HG03521 (cell line): ENCODE measurements at regions not wholly inside any gene's neighbourhood (a gene's known extent, or its start where the extent isn't known, plus 50 kb on each side); places are given as distances from the start of the nearest gene placed in this dataset.

Experiments
- ATAC-seq: cut with Tn5 transposase; IDR thresholded peaks from one replicate; pipeline ENCODE4 v1.9.1; 2021; ENCODE audit warnings: mild to moderate bottlenecking, moderate library complexity; ENCODE audit not compliant: unreplicated experiment

DNA sequence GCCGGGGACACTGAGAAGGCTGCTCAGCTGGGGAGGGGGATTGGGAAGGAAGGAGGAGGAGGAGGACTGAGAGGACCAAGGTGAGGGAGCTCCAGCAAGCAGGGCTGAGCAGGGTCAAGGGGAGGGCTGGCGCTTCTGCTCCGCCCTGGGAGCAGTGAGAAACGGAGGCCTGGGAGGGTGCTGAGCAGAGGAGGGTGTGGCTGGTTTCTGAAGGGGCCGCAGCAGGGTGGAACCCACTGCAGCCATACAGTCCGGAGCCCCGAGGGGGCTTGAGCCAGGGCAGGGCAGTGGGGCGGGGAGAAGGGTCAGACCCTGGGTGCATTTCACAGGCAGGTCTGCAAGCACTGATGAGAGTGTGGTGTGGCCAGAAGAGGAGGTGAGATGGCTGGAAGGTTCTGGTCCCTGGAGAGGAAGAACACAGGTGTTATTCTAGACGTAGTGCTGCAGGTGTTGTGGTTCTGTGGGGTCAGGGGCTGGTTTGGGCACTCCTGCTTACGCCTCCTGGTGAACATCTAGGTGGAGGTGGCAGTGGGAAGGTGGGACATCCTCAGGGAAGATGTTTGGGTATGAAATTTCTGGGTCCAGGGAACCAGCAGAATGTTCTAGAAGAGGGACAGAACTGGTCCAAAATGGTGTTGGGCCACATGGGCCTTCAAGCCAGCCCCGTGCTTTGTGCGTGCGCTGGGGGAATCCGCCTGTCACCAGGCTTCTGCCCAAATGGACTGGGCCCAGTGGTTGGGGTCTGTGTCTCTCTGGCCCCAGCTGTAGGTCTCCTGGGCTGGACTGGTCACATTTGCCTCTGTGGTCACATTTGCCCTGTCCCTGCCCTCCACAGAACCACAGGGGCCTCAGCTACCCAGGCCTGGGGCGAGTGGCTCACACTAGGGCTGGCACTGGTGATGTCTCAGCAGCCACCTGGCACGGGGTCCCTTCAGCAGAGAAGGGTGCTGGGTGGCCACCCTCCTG is 714.7 kb downstream of the BRD1 start:
- ATAC-seq, result no peak

DNA sequence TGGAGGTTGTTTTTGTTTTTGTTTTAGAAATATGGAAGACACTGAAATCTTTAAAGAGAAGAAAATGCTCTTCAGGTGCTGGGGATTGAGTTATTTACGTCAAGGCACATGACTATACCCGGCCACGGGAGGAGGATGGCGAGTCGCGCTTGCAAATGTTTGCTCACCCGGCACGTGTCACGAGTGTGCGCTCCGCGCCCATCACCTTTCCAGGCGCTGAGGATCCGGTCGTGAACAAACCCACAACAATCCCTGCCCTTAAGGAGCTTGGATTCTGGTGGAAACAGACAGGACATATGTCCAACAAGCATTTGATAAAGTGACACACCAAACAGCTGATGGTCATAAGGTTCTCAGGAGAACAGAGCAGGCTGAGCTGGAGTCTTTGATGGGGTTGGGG is 715.5 kb downstream of the BRD1 start:
- no peak for ATAC-seq

DNA sequence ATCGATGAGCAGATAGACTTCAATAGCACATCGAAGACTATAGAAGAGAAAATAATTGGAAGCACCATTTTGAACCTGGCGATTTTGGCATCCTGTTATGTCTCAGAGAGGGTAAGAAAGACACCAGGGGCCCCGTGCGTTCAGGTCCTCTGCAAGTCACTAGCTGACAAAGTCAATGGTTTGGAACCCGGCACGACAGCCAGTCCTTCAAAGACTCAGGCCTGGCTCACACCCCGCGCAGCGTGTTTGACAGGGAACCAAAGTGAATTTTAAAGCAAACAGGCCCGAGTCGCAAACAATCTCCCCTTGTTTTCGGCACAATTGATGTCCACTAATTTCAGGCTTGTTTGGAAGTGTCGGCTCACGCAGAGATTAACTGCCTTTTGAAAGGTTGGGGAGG is 716.6 kb downstream of the BRD1 start:
- ATAC-seq, result no peak

DNA sequence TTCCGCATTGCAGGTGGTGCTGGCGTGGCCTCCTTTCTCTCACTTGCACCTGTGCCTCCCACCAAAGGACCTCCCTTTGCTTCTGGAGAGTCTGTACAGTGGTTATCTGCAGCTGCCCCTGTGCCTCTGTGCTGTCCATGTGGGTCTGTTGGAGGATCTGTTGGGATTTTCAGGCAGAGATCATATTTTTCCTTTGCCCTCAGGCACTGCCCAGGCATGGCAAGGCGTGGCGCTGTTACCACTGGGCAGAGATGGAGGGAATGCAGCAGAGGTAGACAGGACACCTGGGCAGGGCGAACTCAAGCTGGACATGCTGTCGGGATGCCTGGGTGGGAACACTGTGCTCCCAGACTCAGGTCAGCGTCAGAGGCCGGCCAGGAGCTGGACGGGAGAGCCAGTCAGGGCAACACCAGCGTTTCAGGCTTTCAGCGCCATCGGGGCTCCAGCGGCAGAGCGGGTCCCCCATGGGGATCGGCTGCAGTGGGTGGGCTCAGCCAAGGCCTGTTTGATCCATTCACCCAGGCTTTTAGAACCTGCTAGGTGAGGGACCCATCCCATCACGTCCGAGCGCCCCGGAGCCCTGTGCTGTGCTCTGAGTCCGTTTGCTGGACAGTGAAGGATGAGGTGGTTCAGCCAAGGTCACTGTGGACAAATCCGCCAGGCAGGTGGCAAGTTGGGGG is 718.9 kb downstream of the BRD1 start:
- no peak for ATAC-seq

DNA sequence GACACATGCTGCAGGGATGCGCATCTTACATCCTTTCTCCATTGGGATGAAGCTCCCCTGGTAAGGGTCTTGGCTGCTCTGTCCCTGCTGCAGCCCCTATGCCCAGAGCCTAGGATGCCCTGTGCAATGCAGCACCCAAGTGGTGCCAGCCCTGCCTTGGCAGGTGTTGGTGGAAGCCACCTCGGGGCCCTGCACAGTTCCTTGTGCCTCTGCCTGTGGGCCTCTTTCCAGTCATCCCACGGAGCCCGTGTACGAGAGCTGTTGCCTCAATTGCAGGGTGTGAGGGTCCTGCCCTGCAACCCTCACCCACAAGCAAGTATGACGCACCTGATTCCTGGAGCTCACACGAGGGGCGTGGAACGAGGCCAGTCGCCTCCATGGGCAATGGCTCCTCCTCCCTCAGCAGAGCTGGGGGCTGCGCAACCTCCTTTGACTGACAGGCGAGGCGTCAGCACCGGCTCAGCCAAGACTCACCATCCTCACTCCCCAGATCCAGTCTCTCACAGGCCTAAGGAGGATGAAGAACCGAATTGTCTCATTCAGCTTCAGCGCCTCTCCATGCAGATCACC is 719.6 kb downstream of the BRD1 start:
- ATAC-seq, result no peak

DNA sequence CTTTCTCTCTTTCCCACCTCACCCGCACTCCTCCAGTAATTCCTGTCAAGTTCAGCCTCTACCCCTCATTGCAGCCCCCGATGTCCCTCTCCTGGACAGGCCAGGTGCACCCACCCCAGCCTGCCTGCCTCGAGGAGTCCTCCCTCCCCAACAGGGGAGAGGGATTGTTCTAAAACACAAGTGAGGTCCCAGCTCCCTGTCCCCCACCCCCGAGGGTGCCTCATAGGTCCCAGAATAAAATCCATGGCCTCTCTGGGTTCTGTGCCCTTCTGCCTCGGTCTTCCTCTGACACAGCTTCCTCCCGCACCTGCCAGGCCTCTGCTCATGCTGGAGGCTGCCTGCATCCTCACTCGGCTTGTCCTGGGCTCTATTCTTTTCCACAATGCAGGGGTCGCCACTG is 720.1 kb downstream of the BRD1 start:
- ATAC-seq, result no peak

DNA sequence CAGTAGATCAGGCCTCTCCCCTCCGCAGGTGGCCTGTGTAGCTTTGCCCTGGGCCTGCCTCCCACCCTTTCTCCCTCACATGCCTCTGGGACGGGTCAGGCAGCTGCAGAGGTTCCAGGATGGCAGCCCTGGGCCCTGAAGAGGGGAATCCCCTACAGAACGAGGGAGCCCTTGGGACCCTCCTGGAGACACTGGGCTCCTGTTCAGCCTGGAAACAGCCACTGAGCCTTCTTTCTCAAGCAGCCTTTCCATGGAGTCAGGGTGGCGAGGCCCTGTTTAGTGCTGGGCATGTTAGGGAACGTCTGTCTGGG is 720.9 kb downstream of the BRD1 start:
- no peak for ATAC-seq

DNA sequence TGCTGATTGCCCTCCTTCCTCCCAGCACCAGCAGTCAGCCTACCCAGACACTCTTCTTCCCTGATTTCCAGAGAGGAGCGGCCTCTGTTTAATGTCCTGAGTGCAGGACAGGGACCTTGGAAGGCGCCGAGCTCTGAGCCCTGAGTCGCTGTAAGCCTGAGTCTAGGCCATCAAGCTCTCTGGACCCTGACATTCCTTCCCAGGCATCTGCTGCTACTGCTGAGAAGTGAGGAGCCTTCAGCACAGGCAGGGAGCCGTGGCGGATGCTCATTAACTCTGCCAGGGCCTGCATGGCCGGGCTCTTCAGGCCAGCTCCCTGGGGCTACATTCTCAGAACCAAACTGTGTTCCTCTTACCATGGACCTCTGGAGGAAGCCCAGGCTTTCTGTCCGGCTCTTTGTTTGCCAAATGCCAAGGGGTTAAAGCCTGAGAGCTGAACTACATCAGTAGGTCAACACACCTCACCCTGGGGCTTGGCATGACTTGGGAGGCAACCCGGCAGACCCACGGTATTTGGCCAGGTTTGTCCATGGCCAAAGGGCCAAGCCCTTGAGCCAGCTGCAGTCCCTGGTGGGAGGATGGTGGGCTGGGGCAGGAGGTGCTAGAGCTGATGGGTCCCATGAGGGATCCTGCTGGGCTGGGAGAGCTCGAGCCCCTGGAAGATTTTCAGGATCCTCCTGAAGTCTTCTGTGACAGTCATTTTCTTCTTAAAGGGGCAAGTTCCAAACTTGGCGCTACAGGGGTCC is 721.4 kb downstream of the BRD1 start:
- no peak for ATAC-seq

DNA sequence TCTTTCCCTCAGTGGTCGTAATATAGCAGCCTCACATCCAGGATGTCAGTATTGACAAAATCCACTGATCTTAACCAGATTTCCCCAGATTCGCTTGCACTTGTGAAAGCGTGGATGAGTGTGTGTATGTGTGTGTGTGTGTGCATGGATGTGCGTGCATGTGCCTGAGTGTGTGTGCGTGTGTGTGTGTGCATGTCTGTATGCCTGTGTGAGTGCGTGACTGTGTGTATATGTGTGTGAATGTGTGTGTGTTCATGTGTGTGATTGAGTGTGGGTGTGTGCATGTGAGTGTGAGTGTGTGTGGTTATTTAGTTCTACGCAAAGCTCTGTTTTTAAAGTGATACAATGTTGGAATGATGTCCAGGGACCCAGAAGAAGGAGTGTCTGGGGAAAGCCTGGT is 723.2 kb downstream of the BRD1 start:
- no peak for ATAC-seq

DNA sequence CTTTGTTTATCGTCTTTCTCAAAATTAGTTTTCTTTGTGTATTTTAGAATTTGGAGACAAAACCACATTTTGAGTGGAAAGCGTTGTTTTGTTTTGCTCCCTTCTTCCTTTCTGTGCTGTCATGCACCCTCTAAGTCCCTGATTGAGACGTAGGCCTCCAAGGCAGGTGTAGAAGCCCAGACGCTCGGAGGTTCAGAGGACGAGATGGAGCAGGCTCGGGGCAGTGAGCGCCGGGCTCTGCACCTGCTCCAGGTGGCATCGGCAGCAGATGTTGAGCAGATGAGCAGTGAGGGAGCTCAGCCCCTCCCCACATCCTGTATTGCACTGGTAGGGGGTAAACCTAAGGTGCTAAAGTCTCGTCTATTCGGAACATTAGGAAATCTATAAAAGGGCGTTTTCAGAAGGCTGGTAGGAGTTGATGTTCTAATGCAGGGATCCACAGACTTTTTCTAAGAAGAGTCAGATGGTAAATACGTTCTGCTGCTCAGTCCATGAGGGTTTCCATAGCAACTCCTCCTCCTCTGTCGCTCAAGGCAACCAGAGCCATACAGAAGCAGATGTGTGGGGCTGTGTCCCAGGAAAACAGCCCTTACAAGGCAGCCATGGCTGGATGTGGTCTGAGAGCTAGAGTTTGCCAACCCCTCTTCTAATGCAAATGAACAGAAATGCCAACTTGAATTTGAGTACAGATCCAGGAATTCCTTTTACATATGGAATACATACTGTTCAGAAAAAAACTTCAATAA is 724.2 kb downstream of the BRD1 start:
- no peak for ATAC-seq

DNA sequence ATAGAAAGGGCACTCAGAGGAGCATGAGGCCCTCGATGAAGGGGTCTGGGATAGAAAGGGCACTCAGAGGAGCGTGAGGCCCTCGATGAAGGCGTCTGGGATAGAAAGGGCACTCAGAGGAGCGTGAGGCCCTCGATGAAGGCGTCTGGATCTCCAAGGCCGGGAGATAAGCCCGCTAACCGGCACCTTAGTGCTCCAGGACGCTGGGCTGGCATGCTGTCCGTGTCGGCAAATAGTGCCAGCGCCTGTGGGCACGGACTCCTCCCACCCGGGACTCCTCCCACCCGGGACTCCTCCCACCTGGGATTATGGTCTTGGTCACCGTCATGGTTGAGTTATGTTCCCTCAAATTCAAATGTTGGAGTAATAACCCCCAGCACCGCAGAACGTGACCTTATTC is 725.3 kb downstream of the BRD1 start:
- no peak for ATAC-seq

DNA sequence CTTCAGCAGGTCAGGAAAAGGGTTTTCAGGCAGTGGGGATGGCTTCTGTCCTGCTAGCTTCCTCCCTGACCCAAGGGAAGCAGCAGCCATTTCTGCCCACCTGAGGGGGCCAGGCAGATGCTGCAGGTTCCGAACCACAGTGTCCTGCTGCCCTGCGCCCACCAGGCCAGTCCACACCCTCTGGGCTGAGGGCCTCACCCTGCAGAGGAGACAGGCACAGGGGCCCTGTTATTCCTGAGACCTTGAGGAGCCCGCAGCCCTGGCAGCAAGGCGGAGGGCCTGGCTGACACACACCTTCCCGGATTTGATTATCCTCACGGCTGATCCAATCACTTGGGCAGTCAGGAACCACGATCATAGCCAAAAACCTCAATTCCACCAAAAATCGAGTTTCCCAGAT is 725.8 kb downstream of the BRD1 start:
- no peak for ATAC-seq

DNA sequence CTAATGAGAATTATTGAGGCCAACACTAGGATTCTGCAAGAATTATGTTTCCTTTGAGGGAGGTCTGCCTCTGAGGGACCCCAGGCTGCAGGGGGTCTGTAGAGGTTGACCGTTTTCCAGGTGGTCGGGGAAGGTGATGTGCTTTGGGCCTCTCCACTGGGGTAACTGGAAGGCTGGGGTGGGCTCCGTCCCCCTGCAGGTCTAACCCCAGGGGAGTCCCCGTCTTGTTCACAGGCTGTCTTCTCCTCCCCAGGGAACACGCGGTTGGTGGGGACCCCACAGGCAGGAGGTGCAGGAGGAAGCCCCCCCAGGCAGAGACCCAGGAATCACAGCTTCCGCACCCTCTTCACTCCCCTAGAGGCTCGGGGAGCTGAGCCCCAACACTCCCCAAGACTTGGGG is 726.4 kb downstream of the BRD1 start:
- ATAC-seq, result no peak

DNA sequence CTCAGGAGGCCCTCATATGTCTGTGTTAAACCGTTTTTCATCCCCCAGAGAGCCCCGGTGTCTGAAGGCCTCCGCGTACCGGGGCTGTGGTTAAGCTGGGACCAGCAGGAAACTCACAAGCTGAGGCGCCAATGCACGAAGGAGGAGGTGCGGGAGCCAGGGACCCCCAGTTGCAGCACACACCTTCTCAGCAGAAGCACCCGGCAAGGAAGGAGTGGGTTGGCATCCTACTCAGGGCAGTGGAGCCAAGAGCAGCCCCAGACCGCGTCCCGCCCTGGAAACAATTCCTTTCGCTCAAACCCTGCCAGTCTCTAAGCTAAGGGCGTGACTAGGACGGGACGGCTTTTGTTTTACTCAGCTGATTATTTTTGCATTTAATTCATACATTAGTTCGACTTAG is 726.9 kb downstream of the BRD1 start:
- ATAC-seq, result no peak

DNA sequence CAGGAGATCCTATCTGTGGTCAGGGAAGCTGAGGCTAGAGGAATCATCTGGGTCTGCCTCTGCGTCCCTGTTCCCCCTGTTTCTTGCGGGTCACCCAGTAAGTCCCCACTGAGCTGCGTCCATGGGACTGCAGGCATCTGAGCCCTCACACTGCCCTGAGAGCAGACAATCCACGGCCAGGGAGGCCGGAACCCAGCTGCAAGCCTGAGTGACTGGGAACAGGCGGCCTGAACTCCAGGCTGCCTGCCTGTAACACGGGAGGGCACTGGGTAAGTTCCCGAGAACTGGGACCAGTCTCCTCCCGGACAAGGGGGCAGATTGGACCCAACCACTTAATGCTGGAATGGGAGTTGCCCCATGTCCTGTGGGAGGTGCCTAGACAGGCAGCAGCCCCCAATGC is 727.4 kb downstream of the BRD1 start:
- no peak for ATAC-seq

DNA sequence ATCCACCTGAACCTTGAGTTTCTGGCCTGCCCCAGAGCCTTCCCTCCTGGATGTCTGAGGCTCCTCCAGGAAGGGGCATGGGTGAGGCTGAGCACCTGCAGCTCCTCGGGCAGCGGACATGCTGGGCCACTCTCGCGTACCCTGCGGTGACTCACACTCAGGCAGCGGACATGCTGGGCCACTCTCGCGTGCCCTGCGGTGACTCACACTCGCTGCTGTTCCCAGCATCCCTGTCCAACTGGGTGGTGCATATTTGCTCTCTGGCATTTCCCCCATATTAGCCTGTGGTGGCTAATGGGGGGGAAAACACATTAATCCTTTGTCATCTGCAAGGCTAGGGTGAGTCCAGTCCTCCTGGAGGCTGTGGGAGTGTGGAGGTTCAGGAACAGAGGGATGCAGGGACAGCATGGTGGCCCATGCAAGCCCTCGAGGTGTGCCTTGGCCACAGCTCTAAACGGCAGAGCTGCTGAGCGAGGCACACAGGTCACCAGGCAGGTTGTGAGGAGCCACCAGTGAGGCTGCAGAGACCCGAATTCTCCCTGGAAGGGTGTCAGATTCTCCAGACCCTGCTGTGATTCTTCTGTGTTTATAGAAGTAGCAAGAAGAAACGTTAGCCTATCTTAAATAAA is 728.1 kb downstream of the BRD1 start:
- ATAC-seq, result no peak

DNA sequence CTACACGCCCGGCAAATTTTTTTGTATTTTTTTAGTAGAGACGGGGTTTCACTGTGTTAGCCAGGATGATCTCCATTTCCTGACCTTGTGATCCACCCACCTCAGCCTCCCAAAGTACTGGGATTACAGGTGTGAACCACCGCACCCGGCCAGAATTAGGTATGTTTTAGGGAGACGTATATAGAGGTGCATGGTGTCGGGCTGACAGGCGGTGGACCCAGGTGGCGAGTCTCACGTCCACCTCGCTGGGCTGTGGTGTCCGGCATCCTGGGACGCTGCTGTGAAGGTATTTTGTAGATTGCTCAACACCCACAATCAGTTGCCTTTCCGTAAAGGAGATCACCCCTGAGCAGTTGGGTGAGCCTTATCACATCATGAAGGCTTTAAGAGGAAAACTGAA is 728.6 kb downstream of the BRD1 start:
- no peak for ATAC-seq

DNA sequence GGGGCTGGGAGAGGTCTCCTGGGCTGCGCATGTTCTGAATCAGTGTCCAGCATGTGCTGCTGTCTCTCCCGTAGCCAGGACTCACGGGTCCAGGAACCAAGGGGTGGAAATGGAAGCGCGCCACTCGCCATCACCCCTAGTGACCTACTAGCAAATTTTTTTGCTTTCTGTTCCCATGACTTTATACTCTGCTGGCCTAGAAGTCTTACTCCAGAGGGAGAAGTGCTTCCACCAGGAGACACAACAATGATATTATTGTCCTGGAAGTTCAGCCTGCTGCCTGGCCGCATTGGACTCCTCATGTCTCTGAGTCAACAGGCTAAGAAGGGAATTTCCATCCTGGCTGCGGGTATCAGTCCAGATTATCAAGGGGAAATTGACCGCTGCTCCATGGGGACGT is 729.7 kb downstream of the BRD1 start:
- no peak for ATAC-seq

DNA sequence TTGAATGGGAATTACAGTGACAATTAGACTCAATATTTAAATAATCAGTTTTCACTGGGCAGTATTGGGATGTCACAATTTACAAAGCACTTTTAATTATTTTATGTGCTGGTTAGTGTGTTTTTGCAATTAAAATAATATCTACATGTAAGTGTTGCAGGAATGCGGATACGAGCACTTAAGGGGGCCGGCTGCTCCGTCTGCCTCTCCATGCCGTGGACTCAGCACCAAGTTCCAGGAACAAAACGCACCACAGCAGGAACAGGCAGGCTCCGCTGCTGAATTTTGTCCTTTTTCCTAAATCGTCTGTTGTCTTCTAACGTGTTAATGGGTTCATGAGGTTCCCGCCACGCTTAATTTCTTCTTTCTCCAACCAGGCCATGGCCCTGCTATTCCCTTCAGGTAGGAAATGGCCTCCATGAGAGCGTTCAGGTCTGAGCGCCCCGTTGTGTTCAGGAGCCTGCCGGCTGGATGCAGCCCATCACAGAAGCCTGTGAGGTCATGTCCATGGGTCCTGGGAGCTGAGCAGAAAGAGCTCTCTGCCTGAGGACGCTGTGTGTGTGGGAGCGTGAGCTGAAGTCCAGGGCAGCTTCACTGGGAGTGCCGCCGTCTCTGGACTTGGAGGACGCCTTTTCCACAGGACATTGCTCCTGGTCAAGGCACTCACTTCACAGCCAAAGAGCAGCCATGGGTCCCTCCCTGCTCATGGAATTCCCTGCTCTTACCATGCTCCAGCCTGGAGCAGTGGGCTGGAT is 730.3 kb downstream of the BRD1 start:
- no peak for ATAC-seq

DNA sequence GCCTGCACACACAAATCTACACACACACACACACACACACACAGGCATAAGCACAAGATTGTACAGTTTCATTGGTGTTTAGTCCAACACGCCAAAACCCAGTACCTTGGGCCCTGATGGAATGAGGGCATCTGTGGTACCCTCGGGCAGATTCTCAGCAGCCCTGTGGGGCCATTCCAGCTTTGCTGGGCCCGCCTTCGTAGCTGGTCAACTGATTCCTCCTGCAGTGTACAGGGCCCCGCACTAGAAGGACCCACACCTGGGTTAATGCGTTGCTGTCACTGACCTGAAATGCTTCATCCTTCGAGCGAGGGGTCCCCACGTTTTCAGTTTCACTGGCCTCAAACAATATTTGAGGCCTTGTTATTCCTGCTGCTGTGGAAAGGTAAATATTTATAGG is 731.2 kb downstream of the BRD1 start:
- ATAC-seq, result no peak
